GM18502 (cell line): ENCODE measurements at regions not wholly inside any gene's neighbourhood (a gene's known extent, or its start where the extent isn't known, plus 50 kb on each side); places are given as distances from the start of the nearest gene placed in this dataset.

Source experiments
- ATAC-seq: cut with Tn5 transposase; IDR thresholded peaks from one replicate; pipeline ENCODE4 v1.9.1; 2021; ENCODE audit warnings: mild to moderate bottlenecking; ENCODE audit not compliant: unreplicated experiment, poor library complexity

DNA sequence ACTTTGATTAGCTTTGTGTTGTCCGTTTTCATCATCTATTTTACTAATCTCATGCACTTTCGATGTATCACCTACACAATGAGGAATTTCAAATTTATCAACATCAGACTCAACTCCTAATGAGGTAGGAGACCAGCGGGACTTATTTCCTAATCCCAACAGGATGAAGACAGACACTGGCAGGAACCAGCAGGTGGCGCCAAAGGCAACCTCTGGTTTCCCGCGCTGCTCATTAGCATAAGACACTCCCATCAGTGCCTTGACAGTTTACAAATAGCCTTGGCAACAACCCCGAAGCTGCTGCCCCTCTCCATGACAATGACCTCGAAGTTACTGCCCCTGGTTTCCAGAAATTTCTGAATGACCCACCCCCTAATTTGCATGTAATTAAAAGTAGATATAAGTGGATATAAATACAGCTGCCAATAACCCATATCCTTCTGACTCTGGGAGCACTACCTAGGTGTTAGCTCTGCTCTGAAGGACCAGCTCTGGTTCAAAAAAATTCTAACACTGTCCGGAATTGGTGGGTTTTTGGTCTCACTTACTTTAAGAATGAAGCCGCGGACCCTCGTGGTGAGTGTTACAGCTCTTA lies 974.8 kb downstream of the ADGRL2 start:
- no peak for ATAC-seq

DNA sequence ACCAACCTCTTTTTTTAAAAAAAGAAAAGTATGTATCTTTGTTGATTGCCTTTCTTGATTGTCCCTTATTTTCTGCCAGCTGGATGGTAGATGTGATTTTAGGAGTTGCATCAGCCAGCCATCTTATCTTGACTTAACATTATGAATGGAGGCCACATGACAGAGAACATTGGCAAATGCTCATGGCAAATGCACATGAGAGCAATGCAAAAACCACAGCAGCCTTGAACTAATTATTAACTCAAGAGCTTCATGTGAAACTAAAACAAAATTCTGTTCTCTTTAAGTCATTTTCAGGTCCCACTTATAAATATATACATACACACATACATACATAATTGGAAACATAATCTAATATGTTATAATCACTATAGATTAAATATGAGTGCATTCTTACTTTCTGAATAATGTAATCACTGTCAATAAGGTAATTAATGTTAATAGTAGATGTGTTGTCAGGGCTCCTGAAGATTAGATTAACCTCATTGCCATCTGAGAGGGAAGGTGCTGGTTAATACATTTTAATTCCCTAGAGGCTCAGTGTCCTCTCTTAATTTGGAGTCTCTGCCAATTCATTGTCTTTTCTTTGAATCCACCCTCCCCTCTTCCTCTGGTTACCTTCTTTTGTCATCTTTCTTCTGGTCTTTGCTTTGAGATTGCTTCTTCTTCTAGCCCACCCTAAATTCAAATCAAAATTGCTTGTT lies 962.2 kb downstream of the ADGRL2 start:
- ATAC-seq, result no peak

DNA sequence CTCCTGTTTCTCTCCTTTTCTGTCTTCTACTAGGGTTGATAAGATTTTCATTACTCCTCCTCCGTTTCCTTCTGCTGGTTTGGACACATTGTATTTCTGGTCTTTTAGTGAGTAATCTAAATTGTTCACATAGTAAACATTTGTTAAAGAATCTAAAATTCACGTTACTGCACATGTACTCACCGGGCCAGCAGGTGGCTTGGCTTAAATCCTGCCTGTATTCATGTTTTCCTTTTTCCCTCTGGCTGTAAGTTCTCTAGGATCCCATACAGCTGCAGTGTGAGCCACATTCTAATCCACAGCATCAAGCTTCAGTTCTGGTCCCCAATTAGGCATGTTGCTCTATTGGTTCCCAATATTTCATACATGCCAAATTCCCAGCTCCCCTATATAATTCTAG lies 958.3 kb downstream of the ADGRL2 start:
- no peak for ATAC-seq

DNA sequence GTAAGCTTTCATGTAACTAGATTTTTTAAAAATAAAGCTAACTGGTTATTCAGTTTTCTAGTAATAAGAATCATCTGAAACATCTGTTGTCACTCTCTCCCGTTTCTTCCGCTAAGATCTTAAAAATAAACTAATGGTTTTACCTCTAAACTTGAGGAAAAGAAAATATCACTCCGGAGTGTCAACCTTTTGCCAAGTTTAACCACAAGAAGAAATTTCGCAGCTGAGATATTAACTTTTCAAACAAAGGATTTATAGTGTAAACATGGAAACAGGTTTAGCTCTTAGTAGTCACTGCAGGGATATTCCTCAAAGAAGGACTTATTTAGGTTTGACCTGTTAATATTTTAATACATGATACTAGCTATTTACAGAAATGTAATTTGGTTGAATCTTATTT lies 954.9 kb downstream of the ADGRL2 start:
- no peak for ATAC-seq

DNA sequence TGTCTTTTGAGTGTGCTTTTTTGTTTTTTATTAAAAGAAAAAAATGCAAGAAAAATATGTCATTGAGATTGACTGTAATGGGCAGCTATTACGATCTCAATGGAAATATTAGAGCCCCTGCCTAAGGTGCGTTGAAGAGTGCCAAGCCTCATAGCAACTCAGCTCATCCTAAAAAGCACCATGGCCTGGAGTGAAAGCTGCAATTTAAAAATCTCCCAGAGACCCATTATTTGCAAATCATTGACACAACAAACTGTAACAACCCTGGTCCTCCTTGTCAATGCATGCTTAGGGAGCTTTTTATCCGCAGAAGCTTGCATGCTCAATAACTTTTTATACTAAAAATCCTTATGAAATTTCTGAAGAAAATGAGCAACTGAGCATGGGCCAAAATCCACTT lies 954.5 kb downstream of the ADGRL2 start:
- no peak for ATAC-seq

DNA sequence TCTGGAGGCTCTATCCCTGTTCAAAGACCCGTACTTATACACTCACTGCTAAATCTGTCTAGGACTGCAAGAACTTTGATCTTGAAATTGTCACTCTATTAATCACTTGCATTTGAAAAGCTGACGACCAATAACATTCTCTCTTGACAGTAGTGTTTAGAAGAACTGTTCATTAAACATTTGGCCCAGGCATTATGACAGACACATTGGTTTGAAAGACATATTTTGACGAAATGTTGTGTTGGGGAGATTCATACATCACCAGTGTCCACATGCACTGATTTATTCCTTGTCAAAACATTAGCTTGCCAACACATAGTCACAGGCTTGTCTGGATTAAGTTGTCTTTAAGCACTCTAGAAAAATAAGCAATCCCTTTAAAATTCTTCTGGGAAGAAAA lies 951.3 kb downstream of the ADGRL2 start:
- ATAC-seq, result no peak

DNA sequence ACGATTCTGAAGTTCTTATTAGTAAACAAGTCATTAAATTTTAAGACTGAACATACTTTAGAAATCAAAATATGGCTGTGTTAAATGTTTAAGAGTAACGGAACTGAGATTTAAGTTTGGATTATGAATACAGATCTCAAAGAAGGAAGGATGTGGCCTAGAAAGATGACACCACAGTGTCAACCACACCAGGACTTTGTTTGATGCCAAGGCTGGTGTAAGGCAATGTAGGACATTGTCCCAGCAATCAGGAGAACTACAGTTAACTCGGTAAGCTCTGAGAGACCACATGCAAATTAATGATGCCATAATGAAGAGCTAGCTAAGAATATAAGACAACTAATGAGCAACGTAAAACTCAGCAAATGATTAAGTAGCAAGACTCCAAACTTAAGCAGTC lies 932.9 kb downstream of the ADGRL2 start:
- no peak for ATAC-seq

DNA sequence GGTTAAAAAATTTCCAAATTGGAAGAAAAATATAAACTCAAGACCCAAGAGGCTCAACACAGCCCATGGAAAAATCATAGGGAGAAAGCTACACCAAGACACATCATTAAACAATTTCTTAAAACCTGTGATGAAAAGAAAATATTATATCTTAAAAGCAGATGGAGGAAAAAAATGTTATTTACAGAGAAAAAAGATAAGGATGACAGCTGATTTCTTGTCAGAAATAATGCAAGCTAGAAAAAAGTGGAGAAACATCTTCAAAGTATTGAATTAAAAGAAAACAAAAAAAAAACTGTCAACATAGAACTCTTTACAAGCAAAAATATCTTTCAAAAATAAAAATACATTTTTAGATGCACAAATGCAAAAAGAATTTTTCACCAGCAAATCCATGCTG lies 930.5 kb downstream of the ADGRL2 start:
- no peak for ATAC-seq

DNA sequence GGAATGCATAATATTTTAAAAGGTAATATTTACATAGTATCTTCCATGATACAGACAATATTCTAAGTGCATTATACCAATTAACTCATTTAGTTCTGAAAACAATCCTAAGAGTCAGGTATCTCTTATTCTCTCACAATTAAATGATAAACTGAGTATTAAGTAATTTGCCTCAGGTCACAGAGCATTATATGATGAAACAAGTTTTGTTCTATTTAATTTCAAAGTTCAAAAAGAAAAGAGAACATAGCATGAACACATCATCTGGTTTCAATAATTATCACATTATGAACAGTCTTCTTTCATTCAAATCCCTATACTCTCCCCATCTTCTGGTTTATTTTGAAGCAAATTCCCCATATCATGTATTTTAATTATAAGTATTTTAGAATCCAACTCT lies 927.5 kb downstream of the ADGRL2 start:
- no peak for ATAC-seq

DNA sequence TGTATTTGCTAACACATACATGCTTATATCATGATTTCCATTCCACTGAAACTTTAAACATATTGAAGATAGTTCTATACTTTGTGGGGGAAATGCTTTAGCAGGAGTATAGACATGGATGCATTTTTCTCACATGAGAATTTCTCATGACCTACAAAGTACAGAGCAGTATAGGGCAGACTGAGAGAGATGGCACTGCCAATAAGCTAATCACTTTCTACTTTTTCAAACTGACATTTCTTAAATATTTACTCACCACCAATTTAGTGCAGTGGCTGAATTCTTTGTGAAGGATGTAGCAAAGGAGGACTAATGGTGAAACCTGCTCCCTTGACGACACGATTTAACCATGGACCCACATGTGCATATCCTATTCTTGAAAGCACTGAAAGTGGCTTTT lies 923.5 kb downstream of the ADGRL2 start:
- ATAC-seq, result no peak

DNA sequence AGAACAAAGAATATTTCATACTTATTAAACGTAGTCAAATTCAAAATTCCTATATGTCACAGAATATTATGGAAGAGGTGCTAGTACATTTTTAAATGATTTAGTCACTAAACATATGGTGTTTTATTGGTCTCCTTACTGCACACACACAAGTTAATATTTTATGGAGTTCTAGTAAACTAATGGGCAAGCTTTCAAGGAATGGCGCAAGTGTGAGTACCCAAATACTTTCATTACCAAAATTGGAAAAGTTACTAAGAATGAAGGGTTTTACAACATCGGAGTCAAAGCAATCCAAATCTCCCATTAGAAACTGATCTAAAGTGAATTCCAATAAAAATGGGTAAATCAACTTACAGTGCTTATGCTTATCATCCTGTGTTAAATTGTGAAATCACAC lies 921.9 kb downstream of the ADGRL2 start:
- ATAC-seq, result no peak

DNA sequence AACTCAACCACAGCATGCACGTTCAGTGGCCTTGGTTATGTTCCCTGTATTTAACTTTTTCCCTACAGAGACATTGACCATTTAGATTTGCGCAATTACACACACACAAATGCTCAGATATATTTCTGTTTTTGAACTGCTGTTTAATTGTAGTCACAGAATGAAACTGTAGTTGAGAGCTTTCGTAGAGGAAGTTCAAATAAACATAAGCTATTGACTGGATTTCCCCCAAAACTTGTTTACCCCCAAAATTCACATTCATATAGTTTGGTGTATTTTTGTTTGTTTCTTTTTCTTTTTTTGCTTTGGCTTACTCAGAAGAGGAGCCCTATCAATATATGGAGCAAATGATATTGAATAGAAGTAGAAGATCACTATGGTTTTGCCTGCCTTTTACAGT lies 921.0 kb downstream of the ADGRL2 start:
- no peak for ATAC-seq

DNA sequence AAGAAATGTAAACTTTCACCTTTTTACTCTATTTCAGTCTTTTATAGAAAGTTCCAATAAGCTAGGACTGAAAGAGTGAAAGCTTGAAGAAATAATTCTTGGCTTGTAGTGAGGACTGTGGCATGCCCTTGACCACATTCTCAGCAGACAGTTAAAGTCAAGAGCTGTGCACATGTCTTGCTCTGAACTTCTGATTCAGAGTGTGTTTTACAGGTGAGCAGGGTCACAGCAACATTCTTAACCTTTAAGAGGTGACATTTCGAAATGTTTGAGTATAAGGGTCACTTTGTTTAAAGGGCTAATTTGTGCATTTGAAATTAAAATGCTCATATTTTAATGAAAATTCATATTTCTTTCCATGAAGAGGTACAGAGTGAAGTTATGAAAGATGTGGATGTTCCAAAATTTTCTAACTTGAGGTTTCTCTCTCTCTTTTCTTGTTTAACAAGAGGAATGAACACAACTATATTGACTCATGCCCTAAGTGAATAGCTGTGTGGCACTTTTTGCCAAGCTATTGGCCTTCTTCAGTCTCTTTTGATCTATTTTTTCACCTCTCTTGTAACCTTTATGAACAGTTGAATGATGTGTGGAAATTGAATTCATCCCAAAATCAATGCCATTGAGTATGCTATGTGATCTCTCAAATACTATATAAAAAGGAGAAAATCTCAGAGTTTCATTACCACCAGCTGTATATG lies 918.1 kb downstream of the ADGRL2 start:
- ATAC-seq, result no peak

DNA sequence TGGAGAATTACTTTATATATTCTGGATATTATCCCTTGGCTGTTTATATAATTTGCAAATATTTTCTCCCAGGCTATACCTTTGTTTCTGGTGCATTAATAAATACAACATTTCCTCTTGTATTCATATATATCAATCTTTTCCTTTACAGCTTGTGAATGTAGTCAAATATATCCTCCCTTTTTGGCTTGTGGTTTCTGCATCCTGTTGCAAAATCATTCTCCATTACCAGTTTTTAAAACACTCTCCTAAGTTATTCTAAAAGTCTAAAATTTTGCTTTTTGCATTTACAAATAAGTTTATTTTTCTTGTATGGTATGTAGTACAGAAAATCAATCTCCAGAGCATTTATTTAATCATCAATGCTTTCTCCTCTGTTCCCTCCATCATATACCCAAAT lies 909.4 kb downstream of the ADGRL2 start:
- no peak for ATAC-seq

DNA sequence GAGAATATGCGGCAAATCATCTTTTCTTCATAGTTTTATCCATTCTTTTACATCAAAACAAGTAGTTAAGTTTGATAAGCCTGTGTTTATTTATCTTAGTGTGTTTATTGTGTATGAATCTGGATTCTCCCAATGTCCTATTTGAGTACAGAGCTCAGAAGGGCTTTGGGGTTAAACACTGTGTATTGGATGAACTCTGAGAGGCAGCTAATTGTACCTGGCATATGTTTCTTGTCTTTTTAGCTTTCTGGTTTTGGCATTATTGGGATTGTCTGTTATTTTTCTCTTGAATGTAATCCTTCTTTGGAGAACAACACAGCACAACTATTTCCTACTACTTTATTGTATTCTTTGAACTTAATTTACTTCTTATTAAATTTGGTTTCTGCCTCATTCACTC lies 906.9 kb downstream of the ADGRL2 start:
- ATAC-seq, result no peak

DNA sequence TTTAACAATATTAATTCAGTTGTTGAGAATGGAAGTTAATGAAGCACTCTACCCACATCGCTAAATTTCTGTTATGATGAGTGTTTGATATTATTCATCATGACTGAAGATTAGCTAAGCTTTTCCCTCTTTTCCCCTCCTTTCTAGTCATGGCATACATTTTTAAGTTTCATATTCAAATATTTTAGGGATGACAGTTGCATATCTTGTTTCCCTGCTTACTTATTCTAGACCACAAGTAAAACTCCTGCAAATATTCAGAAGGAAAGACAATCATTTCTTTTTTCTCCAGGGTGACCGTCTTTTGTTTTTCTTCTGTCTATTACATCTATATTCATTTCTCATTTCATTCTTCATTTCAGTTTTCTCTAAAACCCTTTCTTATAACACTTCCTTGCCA lies 906.0 kb downstream of the ADGRL2 start:
- no peak for ATAC-seq

DNA sequence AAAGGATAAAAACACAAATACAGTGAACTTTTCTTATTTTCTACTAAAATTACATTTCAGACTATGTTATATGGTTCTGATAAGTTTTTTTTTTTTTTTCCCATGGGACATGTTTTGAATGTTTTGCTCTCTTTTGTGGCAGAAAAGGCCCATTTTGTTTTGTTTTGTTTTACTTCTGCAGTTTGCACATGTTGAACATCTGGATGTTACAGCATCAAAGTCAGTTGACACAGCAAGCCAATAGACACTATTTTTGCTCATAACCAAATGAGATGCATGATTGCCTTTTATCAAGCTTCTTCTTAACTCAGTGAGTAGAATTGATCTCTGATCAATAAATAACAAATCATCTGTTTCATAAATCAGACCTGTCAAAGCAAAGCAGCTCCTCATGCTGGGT lies 904.2 kb downstream of the ADGRL2 start:
- no peak for ATAC-seq

DNA sequence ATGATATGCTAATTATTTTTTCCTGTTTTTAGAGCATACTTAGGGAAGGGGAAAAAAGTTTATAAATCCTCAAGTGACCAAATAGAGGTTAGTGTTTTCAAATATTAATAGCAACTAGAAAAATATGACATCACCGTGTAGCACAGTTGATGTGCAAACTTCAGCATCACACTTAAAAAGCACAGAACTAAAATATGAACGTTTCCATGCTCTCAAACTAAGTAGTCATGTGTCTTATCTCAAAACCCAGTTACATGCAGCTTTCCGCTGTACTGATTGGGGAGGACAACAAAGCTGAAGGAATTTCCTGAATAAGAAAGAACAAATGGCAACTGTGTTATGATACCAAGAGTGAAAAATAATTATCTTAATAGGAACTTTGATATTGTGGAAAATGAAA lies 903.7 kb downstream of the ADGRL2 start:
- no peak for ATAC-seq

DNA sequence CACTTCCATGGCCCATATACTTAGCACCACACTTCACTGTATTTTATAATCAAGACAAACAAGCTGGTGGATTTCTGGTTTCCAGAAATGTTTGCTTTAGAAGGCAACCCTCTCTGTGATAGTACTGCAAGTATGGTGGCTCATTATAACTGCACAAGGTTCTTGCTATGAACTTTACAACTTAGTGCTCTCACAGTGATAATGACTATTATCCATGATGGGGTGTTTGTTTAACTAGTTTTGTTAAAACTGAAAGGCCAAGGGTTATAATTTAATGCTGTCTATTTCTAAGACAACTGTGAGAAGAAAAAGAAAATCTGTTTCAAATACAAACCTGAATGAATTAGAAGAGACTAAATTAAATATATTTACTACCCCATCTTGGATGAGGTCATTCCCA lies 903.2 kb downstream of the ADGRL2 start:
- no peak for ATAC-seq

DNA sequence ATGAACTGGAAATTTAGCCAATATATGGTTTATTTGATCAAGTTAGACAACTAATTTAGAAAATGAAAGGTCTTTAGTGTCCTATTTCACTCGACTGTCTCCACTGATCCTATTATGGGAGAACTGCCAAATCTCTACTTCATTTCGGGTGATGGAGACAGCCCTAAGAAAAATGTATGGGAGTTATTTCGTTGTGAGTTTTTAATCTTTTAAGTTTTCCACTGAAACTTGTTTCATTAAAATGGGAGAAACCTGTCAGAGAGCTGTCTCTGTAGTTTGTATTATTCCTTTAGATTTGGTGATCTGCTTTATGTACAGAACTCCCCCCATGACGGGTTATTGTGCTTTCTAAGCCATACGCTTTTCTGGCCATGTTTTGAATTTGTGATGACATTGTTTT lies 899.7 kb downstream of the ADGRL2 start:
- ATAC-seq, result no peak

DNA sequence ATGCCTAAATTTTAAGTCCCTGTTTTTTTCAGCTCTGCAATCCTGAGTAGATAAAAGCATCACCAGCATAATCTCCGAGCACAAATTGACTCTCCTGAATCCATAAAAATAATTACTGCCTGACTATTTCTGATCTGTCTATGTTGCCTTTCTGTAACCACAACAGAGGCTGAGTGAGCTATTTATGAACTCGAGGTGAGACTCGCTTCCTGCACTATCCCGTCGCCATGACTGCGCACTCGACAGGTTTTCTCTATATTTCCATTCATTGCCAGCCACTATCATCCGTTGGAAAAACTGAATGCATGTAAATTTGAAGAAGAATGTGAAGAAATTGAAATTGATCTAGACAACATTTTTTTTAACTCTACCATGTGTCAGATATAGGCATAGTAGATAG lies 897.2 kb downstream of the ADGRL2 start:
- no peak for ATAC-seq

DNA sequence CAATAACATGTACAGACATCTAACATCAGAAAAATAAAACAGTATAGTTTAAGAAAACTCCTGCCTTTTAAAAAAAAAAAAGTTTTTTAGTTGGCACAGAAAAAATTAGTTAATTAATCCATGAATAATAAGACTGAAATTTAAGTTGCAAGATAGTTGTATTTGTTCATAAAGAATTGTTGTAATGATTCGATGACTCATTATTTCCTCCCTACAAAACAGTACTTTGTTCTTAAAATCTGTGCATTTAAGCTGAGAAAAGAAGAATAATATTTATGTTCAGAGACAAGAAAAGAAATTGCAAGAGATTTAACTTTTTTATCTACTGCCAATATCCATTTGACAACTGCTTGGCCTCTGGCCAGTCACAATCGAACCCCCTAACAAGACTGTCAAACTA lies 894.7 kb downstream of the ADGRL2 start:
- no peak for ATAC-seq
